ENCODE measurements at regions not wholly inside any gene's neighbourhood (a gene's known extent, or its start where the extent isn't known, plus 50 kb on each side); places are given as distances from the start of the nearest gene placed in this dataset.

DNA sequence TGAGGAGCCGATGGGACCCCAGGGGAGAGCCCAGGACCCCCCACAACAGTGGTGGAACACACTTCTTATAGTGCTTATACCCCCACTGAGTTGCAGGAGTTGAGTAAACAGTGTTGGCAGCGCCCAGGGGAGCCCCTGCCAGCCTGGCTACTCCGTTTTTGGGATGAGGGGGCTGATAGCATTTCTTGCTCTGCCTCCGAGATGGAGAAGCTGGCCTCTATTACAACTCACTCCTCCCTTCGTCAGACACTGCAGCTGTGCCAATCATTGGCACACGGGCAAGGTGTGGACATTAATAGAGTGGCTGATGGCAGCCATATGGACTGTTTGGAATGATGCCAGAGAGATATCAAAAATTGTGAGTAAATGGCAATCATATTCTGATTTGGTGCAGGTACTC is 94.9 kb upstream of the TMPO start:
- Histone ChIP-seq H2AFZ (ENCODE audit: insufficient read depth, low read depth, low read length, poor library complexity, severe bottlenecking) (no peak overlapping the region), H3K4me2 (replicated peaks; ENCODE audit: low read depth, low read length, poor library complexity, severe bottlenecking) (no peak overlapping the region), H3K9ac (ENCODE audit: low read length) (no peak overlapping the region), H3K9me3 (ENCODE audit: control extremely low read depth in 1 of 3, control insufficient read depth in 2 of 3, insufficient read depth in 1 of 3, low read length in 2 of 3) (no peaks in the 10 kb centered on the region), H3K4me3 (ENCODE audit: control extremely low read depth in 1 of 5, extremely low read depth in 1 of 5, insufficient read depth in 1 of 5, low read depth in 2 of 5, low read length in 4 of 5) (no peak overlapping the region), H4K20me1 (ENCODE audit: control insufficient read depth, insufficient read depth, low read length, poor library complexity, severe bottlenecking) (no peaks in the 10 kb centered on the region), H3K79me2 (ENCODE audit: control insufficient read depth, insufficient read depth, low read length) (no peaks in the 10 kb centered on the region), H3K36me3 (replicated peaks in 1 of 2; ENCODE audit: control extremely low read depth in 1 of 2, control insufficient read depth in 1 of 2, extremely low read depth in 1 of 2, insufficient read depth in 2 of 2, low read length in 1 of 2) (no peaks in the 10 kb centered on the region), H3K27ac (ENCODE audit: low read length in 2 of 2) (no peak overlapping the region), H3K27me3 (replicated peaks in 1 of 4; ENCODE audit: control extremely low read depth in 1 of 4, control insufficient read depth in 3 of 4, insufficient read depth in 4 of 4, low read length in 3 of 4) (no peaks in the 10 kb centered on the region), H3K4me1 (ENCODE audit: control insufficient read depth in 2 of 2, insufficient read depth in 2 of 2, low read length in 2 of 2) (peaks cover 0 to 3% of the 10 kb centered on the region in 2 donors)
- WGBS (ENCODE audit: insufficient coverage), result 73% methylated on average over 5 of the region's 6 CpGs
- intact Hi-C loops (cut with micrococcal nuclease), result no loop called here
- peaks cover 7% of the 10 kb centered on the region for H3K27me3 Mint-ChIP-seq
- no peak for TF ChIP-seq EZH2 (IDR thresholded peaks at IDR 0.05; ENCODE audit: borderline replicate concordance, insufficient read depth, low read depth, low read length, poor library complexity, severe bottlenecking)
- TF ChIP-seq, protein P1, sequence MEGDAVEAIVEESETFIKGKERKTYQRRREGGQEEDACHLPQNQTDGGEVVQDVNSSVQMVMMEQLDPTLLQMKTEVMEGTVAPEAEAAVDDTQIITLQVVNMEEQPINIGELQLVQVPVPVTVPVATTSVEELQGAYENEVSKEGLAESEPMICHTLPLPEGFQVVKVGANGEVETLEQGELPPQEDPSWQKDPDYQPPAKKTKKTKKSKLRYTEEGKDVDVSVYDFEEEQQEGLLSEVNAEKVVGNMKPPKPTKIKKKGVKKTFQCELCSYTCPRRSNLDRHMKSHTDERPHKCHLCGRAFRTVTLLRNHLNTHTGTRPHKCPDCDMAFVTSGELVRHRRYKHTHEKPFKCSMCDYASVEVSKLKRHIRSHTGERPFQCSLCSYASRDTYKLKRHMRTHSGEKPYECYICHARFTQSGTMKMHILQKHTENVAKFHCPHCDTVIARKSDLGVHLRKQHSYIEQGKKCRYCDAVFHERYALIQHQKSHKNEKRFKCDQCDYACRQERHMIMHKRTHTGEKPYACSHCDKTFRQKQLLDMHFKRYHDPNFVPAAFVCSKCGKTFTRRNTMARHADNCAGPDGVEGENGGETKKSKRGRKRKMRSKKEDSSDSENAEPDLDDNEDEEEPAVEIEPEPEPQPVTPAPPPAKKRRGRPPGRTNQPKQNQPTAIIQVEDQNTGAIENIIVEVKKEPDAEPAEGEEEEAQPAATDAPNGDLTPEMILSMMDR (IDR thresholded peaks at IDR 0.05), result no peak
- ATAC-seq (ENCODE audit: low read depth) (no peak), DNase-seq (no peak)
- no peaks in the 10 kb centered on the region for H3K9me3 Mint-ChIP-seq (ENCODE audit: insufficient read depth)
- POLR2A ChIA-PET, result no interaction called here
- CTCF ChIA-PET, result no interaction called here
- no peaks in the 10 kb centered on the region for H3K4me1 Mint-ChIP-seq
- H3K27ac Mint-ChIP-seq, result no peak overlapping the region
- no peak overlapping the region for H3K4me3 Mint-ChIP-seq

DNA sequence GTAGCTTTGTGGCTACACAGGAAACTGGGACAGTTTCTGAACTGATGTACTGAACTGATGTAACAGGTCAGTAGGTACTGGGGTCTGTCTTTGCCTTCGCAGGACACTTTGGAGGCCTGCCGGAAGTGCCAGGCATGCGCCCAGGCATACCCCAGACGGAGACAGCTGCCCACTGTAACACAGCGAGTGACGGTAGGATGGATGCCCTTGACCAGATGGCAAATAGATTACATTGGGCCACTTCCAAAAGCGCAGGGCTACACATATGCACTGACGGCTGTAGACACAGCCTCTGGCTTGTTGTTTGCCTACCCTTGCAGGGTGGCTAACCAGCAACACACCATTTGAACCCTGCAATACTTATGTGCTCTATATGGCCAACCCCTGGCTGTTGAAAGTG is 94.1 kb upstream of the TMPO start:
- H3K27ac ChIP-seq (ENCODE audit: low read length in 2 of 2), result no peak overlapping the region
- H2AFZ ChIP-seq (ENCODE audit: insufficient read depth, low read depth, low read length, poor library complexity, severe bottlenecking), result no peak overlapping the region
- DNase-seq, result no peak
- TF ChIP-seq EZH2 (IDR thresholded peaks at IDR 0.05; ENCODE audit: borderline replicate concordance, insufficient read depth, low read depth, low read length, poor library complexity, severe bottlenecking), result no peak
- TF ChIP-seq, protein P1 (IDR thresholded peaks at IDR 0.05), result no peak
- peaks cover 0 to 3% of the 10 kb centered on the region in 2 donors for H3K4me1 ChIP-seq (ENCODE audit: control insufficient read depth in 2 of 2, insufficient read depth in 2 of 2, low read length in 2 of 2)
- ChIA-PET CTCF (no interaction called here), POLR2A (no interaction called here)
- intact Hi-C loops (cut with micrococcal nuclease), result no loop called here
- H3K4me3 ChIP-seq (ENCODE audit: control extremely low read depth in 1 of 5, extremely low read depth in 1 of 5, insufficient read depth in 1 of 5, low read depth in 2 of 5, low read length in 4 of 5), result no peak overlapping the region
- H3K4me3 Mint-ChIP-seq, result no peak overlapping the region
- no peaks in the 10 kb centered on the region for H3K9me3 Mint-ChIP-seq (ENCODE audit: insufficient read depth)
- H4K20me1 ChIP-seq (ENCODE audit: control insufficient read depth, insufficient read depth, low read length, poor library complexity, severe bottlenecking), result no peaks in the 10 kb centered on the region
- 96% methylated on average over 7 of the region's 8 CpGs for WGBS (ENCODE audit: insufficient coverage)
- H3K27me3 ChIP-seq (replicated peaks in 1 of 4; ENCODE audit: control extremely low read depth in 1 of 4, control insufficient read depth in 3 of 4, insufficient read depth in 4 of 4, low read length in 3 of 4), result no peaks in the 10 kb centered on the region
- ATAC-seq (ENCODE audit: low read depth), result no peak
- H3K27ac Mint-ChIP-seq, result no peak overlapping the region
- H3K4me1 Mint-ChIP-seq, result no peaks in the 10 kb centered on the region
- no peaks in the 10 kb centered on the region for H3K9me3 ChIP-seq (ENCODE audit: control extremely low read depth in 1 of 3, control insufficient read depth in 2 of 3, insufficient read depth in 1 of 3, low read length in 2 of 3)
- no peaks in the 10 kb centered on the region for H3K79me2 ChIP-seq (ENCODE audit: control insufficient read depth, insufficient read depth, low read length)
- no peak overlapping the region for H3K4me2 ChIP-seq (replicated peaks; ENCODE audit: low read depth, low read length, poor library complexity, severe bottlenecking)
- no peaks in the 10 kb centered on the region for H3K36me3 ChIP-seq (replicated peaks in 1 of 2; ENCODE audit: control extremely low read depth in 1 of 2, control insufficient read depth in 1 of 2, extremely low read depth in 1 of 2, insufficient read depth in 2 of 2, low read length in 1 of 2)
- peaks cover 7% of the 10 kb centered on the region for H3K27me3 Mint-ChIP-seq
- no peak overlapping the region for H3K9ac ChIP-seq (ENCODE audit: low read length)
